A673 (cell line): ENCODE measurements at regions not wholly inside any gene's neighbourhood (a gene's known extent, or its start where the extent isn't known, plus 50 kb on each side); places are given as distances from the start of the nearest gene placed in this dataset.

Experiments used
- BruUV-seq: library from RNA; stranded (reverse); fragments of 400-500 nt; replicated peaks from 2 replicates; lab custom pipeline; 2021; lab: Mats Ljungman, UMichigan
- CTCF ChIA-PET: fragments of 300-600 bp; sonication (Branson Sonifier 250); formaldehyde crosslinking; loops from one replicate; lab custom pipeline; 2022; ENCODE audit warnings: antibody characterized with exemption; lab: Charles Lee
- POLR2A ChIA-PET: fragments of 300-600 bp; sonication (Branson Sonifier 250); formaldehyde crosslinking; loops from one replicate; lab custom pipeline; 2022; ENCODE audit warnings: antibody characterized with exemption; ENCODE audit not compliant: low non-redundant PET; lab: Charles Lee
- DNase-seq: peaks from one replicate; pipeline ENCODE4 v3.0.0-alpha.2; 2015; ENCODE audit warnings: low spot score
- H3K27ac ChIP-seq: fragments of 200-600 bp; sonication (generic); 2 replicates; pipeline ENCODE4 v1.5.1; 2016; ENCODE audit warnings: mixed run types, low read depth, mild to moderate bottlenecking, mixed read lengths, antibody characterized with exemption, low read length; ENCODE audit not compliant: poor library complexity, severe bottlenecking
- H3K27me3 ChIP-seq: fragments of 200-600 bp; sonication (generic); replicated peaks from 2 replicates; pipeline ENCODE4 v1.6.1; 2017; ENCODE audit warnings: mixed run types, low read depth, mild to moderate bottlenecking, mixed read lengths, antibody characterized with exemption, low read length; ENCODE audit not compliant: insufficient read depth, poor library complexity
- H3K36me3 ChIP-seq: fragments of 200-600 bp; sonication (generic); 2 replicates; pipeline ENCODE4 v1.6.1; 2016; ENCODE audit warnings: mixed run types, mild to moderate bottlenecking, mixed read lengths, antibody characterized with exemption, low read length; ENCODE audit not compliant: insufficient read depth, poor library complexity, severe bottlenecking
- H3K4me1 ChIP-seq: fragments of 200-600 bp; sonication (generic); 2 replicates; pipeline ENCODE4 v1.6.1; 2017; ENCODE audit warnings: mixed run types, mild to moderate bottlenecking, mixed read lengths, antibody characterized with exemption, low read length; ENCODE audit not compliant: insufficient read depth, poor library complexity, severe bottlenecking
- H3K4me3 ChIP-seq: fragments of 200-600 bp; sonication (generic); 2 replicates; pipeline ENCODE4 v1.5.1; 2016; ENCODE audit warnings: low read depth, mixed run types, mild to moderate bottlenecking, mixed read lengths, low read length; ENCODE audit not compliant: poor library complexity, severe bottlenecking
- H3K9me3 ChIP-seq: fragments of 200-600 bp; sonication (generic); 2 replicates; pipeline ENCODE4 v1.6.1; 2016; ENCODE audit warnings: mixed run types, low read depth, mild to moderate bottlenecking, mixed read lengths, antibody characterized with exemption, low read length; ENCODE audit not compliant: poor library complexity, severe bottlenecking
- EZH2 ChIP-seq: fragments of 200-600 bp; sonication (generic); IDR thresholded peaks from 2 replicates; pipeline ENCODE4 v1.6.1; 2017; ENCODE audit warnings: borderline replicate concordance, low read depth, mild to moderate bottlenecking, mixed read lengths, antibody characterized with exemption, low read length; ENCODE audit not compliant: poor library complexity, severe bottlenecking
- intact Hi-C: fragments of 100-400 bp; cut with micrococcal nuclease; formaldehyde crosslinking; loops from one replicate; pipeline ENCODE4 v1.10.0; 2022; ENCODE audit not compliant: unreplicated experiment
- TF ChIP-seq, protein P1 (sequence below): fragments of 300-800, 200-600 bp; sonication (generic); conservative IDR thresholded peaks from 2 replicates; pipeline ENCODE4 v1.5.1; 2017; ENCODE audit warnings: low read depth, mild to moderate bottlenecking, antibody characterized with exemption, low read length, moderate library complexity, mixed read lengths

DNA sequence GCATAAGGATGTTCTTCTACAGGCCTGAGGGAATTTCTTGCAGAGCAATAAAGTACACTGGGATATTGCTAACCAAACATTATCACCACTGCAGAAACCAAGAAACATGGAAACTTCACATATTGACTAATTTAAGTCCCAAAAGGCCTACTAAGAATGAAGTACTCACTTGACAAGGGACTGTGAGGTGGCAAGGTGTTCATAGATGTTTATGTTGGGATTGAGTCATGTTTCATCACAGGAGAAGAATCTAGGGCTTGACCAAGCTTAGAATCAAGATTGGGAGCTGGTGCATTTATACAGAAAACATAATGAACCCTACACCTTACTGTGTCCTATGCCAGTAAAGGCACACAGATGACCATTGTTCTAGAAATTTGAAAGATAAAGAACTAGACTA lies 56.7 kb upstream of the GAS1 start:
- Histone ChIP-seq H3K4me3 (no peak overlapping the region), H3K9me3 (peaks cover 6% of the 10 kb centered on the region), H3K4me1 (no peaks in the 10 kb centered on the region), H3K27ac (no peak overlapping the region), H3K36me3 (no peaks in the 10 kb centered on the region), H3K27me3 (no peaks in the 10 kb centered on the region)
- intact Hi-C loops: no loop called here
- BruUV-seq: no TSS peak
- ChIA-PET POLR2A (no interaction called here), CTCF (no interaction called here)
- no peak for DNase-seq
- TF ChIP-seq, protein P1, sequence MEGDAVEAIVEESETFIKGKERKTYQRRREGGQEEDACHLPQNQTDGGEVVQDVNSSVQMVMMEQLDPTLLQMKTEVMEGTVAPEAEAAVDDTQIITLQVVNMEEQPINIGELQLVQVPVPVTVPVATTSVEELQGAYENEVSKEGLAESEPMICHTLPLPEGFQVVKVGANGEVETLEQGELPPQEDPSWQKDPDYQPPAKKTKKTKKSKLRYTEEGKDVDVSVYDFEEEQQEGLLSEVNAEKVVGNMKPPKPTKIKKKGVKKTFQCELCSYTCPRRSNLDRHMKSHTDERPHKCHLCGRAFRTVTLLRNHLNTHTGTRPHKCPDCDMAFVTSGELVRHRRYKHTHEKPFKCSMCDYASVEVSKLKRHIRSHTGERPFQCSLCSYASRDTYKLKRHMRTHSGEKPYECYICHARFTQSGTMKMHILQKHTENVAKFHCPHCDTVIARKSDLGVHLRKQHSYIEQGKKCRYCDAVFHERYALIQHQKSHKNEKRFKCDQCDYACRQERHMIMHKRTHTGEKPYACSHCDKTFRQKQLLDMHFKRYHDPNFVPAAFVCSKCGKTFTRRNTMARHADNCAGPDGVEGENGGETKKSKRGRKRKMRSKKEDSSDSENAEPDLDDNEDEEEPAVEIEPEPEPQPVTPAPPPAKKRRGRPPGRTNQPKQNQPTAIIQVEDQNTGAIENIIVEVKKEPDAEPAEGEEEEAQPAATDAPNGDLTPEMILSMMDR: no peak
- no peak for TF ChIP-seq EZH2

DNA sequence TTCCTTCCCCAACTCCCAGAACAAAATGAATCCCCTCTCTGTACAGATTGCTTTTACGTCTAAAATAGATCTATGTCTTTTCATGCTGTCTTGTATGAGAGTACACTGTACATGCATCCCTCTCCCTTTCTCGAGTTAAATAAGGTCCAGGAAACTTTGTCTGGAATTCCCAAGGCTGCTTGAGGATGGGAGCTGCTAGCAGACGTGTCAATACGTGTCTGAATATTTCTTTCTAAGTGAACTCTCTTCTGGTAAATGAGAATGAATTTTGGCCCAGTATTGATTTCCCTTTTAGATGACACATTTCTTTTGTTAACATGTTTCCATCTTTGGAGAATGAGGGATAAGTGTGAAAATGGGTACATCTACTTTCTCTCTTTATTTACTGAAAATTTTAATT lies 59.6 kb upstream of the GAS1 start:
- ChIA-PET CTCF (no interaction called here), POLR2A (no interaction called here)
- no peaks in the 10 kb centered on the region for H3K27me3 ChIP-seq
- H3K36me3 ChIP-seq: no peaks in the 10 kb centered on the region
- DNase-seq: no peak
- no peak overlapping the region for H3K27ac ChIP-seq
- intact Hi-C loops: no loop called here
- TF ChIP-seq, protein P1: no peak
- no peak for TF ChIP-seq EZH2
- H3K4me1 ChIP-seq: no peaks in the 10 kb centered on the region
- peaks cover 6% of the 10 kb centered on the region for H3K9me3 ChIP-seq
- no peak overlapping the region for H3K4me3 ChIP-seq
- BruUV-seq: no TSS peak

GRCh38 chr9:87007711-87008366 lies 60.5 kb upstream of the GAS1 start:
- Histone ChIP-seq H3K4me1 (no peaks in the 10 kb centered on the region), H3K36me3 (no peaks in the 10 kb centered on the region), H3K27me3 (no peaks in the 10 kb centered on the region), H3K9me3 (no peaks in the 10 kb centered on the region), H3K27ac (no peak overlapping the region), H3K4me3 (no peak overlapping the region)
- intact Hi-C loops: no loop called here
- DNase-seq: no peak
- TF ChIP-seq, protein P1: no peak
- no peak for TF ChIP-seq EZH2
- BruUV-seq: no TSS peak
- POLR2A ChIA-PET: interaction anchor here (0.6 kb wide), 1 partner anchor 59 kb away, joined by 3 read pairs; no protein-coding TSS in a partner anchor
- CTCF ChIA-PET: no interaction called here
